Thymus (tissue), 11 donors: ENCODE measurements at regions not wholly inside any gene's neighbourhood (a gene's known extent, or its start where the extent isn't known, plus 50 kb on each side); places are given as distances from the start of the nearest gene placed in this dataset.

Experiments
- DNase-seq, 9 donors: peaks; one replicate each; pipeline ENCODE4 v3.0.0-alpha.2; 2013; ENCODE audit warnings: low spot score in 9 of 9, low read depth in 6 of 9, missing footprints in 1 of 9
- H3K27ac ChIP-seq, 2 donors: one replicate each; pipeline ENCODE4 v1.5.1; 2013; ENCODE audit warnings: control low read depth in 1 of 2, low read depth in 1 of 2, low read length in 1 of 2, mild to moderate bottlenecking in 1 of 2, moderate library complexity in 1 of 2
- H3K27me3 ChIP-seq, 2 donors: one replicate each; pipeline ENCODE4 v1.5.1; 2013; ENCODE audit warnings: low read length in 1 of 2; ENCODE audit not compliant: control insufficient read depth in 2 of 2, insufficient read depth in 1 of 2
- H3K36me3 ChIP-seq, 2 donors: one replicate each; pipeline ENCODE4 v1.5.1; 2013; ENCODE audit warnings: low read length in 1 of 2, mild to moderate bottlenecking in 1 of 2, moderate library complexity in 1 of 2; ENCODE audit not compliant: control insufficient read depth in 2 of 2, insufficient read depth in 2 of 2
- H3K4me1 ChIP-seq, 2 donors: one replicate each; pipeline ENCODE4 v1.5.1; 2013; ENCODE audit warnings: low read length in 2 of 2; ENCODE audit not compliant: control insufficient read depth in 2 of 2, insufficient read depth in 2 of 2
- H3K4me3 ChIP-seq, 2 donors: one replicate each; pipeline ENCODE4 v1.5.1; 2013; ENCODE audit warnings: low read length in 2 of 2, control low read depth in 1 of 2, mild to moderate bottlenecking in 1 of 2
- H3K9me3 ChIP-seq, 2 donors: one replicate each; pipeline ENCODE4 v1.5.1; 2013; ENCODE audit warnings: low read length in 1 of 2, mild to moderate bottlenecking in 1 of 2; ENCODE audit not compliant: control insufficient read depth in 2 of 2, insufficient read depth in 1 of 2
- WGBS: extraction: QIAGEN DNeasy Blood & Tissue Kit; methylation state at CpG from one replicate; pipeline ENCODE4 v1.1.7; 2013; 5-methylcytosine and 5-hydroxymethylcytosine counted together
- donor health status: healthy.

DNA sequence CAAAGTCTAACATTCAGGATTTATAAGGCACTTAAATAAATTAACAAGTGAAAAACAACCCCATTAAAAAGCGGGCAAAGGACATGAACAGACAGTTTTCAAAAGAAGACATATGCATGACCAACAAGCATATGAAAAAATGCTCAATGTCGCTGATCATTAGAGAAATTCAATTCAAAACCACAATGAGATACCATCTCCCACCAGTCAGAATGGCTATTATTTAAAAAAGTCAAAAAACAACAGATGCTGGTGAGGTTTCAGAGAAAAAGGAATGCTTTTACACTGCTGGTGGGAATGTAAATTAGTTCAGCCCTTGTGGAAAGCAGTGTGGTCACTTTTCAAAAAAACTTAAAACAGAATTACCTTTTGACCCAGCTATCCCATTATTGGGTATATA, 60.7 kb upstream of the BDKRB2 start:
- 93% methylated on average over 2 of the region's 2 CpGs for WGBS

GRCh38 chr14:96145116-96145864, 59.3 kb upstream of the BDKRB2 start:
- Histone ChIP-seq H3K4me3 (no peak overlapping the region), H3K9me3 (no peaks in the 10 kb centered on the region), H3K4me1 (no peaks in the 10 kb centered on the region), H3K27ac (peak overlapping the region in 1 of 2 donors; percentile 18), H3K36me3 (no peaks in the 10 kb centered on the region), H3K27me3 (no peaks in the 10 kb centered on the region)
- WGBS = 88% methylated on average over 6 of the region's 6 CpGs
- no peak for DNase-seq

More for the DNA sequence above, 60.7 kb upstream of the BDKRB2 start:
- Histone ChIP-seq H3K36me3 (no peaks in the 10 kb centered on the region), H3K9me3 (no peaks in the 10 kb centered on the region), H3K27ac (no peak overlapping the region), H3K4me1 (no peaks in the 10 kb centered on the region), H3K27me3 (no peaks in the 10 kb centered on the region), H3K4me3 (no peak overlapping the region)
- no peak for DNase-seq

GRCh38 chr14:96146131-96146771, 58.4 kb upstream of the BDKRB2 start:
- no peak for DNase-seq
- 91% methylated on average over 4 of the region's 4 CpGs for WGBS

GRCh38 chr14:96148631-96149030, 56.0 kb upstream of the BDKRB2 start:
- DNase-seq = no peak
- no peaks in the 10 kb centered on the region for H3K9me3 ChIP-seq
- H3K36me3 ChIP-seq = no peaks in the 10 kb centered on the region
- H3K4me3 ChIP-seq = no peak overlapping the region
- H3K4me1 ChIP-seq = no peaks in the 10 kb centered on the region
- no peak overlapping the region for H3K27ac ChIP-seq
- no peaks in the 10 kb centered on the region for H3K27me3 ChIP-seq
- WGBS = 81% methylated on average over 3 of the region's 3 CpGs

More at GRCh38 chr14:96146131-96146771, 58.4 kb upstream of the BDKRB2 start:
- Histone ChIP-seq H3K4me1 (no peaks in the 10 kb centered on the region), H3K9me3 (no peaks in the 10 kb centered on the region), H3K4me3 (no peak overlapping the region), H3K36me3 (no peaks in the 10 kb centered on the region), H3K27ac (no peak overlapping the region), H3K27me3 (no peaks in the 10 kb centered on the region)

DNA sequence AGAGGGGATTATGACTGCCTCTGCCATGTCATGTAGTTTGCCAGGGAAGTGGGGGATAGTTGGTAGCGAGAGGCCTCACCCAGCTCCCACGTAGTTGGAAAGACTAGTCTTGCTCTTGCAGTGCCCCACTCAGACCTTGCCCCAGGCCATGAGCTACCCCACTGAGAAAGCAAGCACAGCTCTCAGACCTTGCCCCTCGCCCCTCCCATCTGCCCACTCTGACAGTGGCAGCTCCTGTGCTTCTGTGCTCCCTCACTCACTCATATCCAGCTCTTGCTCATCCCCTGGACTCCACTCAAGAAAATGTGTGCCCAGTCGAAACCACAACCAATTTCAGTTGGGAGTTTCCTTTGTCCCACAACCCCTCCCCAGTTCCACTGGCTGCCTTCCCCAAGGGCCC, 55.5 kb upstream of the BDKRB2 start:
- WGBS = 90% methylated on average over 4 of the region's 4 CpGs

DNA sequence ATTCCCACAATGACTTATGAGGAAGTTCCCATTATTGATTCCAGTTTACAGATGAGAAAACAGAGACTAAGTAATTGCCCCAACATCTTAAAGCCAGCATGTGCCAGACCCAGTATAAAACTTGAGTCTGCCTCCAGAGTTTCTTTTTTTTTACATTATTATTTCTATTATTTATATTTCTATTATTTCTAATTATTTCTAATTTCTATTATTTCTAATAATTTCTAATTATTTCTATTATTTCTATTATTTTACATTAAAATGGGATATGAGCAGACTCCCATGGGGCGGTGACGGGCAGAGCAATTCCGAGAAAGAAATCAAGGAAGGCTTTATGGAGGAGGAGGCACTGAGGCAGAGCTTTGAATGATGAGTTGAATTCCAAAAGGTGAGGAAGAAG, 54.4 kb upstream of the BDKRB2 start:
- DNase-seq = no peak
- H3K36me3 ChIP-seq = no peaks in the 10 kb centered on the region
- no peaks in the 10 kb centered on the region for H3K9me3 ChIP-seq
- no peak overlapping the region for H3K27ac ChIP-seq
- H3K4me3 ChIP-seq = no peak overlapping the region
- no peaks in the 10 kb centered on the region for H3K4me1 ChIP-seq
- no peaks in the 10 kb centered on the region for H3K27me3 ChIP-seq
- WGBS = 81% methylated on average over 3 of the region's 3 CpGs

More for the DNA sequence above, 55.5 kb upstream of the BDKRB2 start:
- no peaks in the 10 kb centered on the region for H3K4me1 ChIP-seq
- no peak overlapping the region for H3K4me3 ChIP-seq
- no peaks in the 10 kb centered on the region for H3K36me3 ChIP-seq
- no peak for DNase-seq
- H3K27me3 ChIP-seq = no peaks in the 10 kb centered on the region
- no peak overlapping the region for H3K27ac ChIP-seq
- no peaks in the 10 kb centered on the region for H3K9me3 ChIP-seq

DNA sequence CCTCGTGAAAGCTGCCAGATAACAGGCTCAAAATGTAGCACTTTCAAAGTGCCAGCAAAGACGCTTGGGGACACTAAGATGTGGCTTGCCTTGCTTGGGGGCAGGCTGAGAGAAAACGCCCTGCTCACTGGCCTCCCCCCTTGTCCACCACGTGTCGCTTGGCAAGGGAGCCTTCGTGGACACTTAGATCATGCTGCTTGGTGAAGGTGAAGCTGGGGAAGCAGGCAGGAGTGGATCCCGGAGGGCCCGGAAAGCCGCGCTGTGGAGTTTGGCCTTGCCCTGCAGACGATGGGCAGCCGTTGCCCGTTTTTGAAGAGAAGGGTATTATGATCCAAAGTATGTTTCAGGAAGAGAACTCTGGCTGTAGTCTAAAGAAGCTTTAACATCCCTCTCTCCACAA, 53.4 kb upstream of the BDKRB2 start:
- H3K4me1 ChIP-seq = no peaks in the 10 kb centered on the region
- no peak overlapping the region for H3K27ac ChIP-seq
- 74% methylated on average over 13 of the region's 13 CpGs for WGBS
- no peaks in the 10 kb centered on the region for H3K27me3 ChIP-seq
- no peaks in the 10 kb centered on the region for H3K36me3 ChIP-seq
- no peak for DNase-seq
- H3K4me3 ChIP-seq = no peak overlapping the region
- no peaks in the 10 kb centered on the region for H3K9me3 ChIP-seq

DNA sequence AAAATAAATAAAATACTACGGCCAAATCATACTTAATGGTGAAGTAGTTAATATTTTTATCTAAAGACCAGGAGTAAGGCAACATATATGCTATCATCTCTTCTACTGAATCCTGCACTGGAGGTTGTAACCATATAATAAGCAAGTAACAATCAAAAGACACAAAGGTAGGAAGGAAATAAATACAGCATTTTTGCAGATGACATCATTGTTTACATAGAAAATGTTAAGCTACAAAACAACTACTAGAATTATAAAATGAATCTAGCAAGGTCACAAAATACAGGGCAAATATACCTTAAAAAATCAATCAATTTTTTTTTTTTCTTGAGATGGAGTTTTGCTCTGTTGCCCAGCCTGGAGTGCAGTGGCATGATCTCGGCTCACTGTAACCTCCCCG, 51.6 kb upstream of the BDKRB2 start:
- Histone ChIP-seq H3K27ac (no peak overlapping the region), H3K4me1 (no peaks in the 10 kb centered on the region), H3K27me3 (no peaks in the 10 kb centered on the region), H3K4me3 (no peak overlapping the region), H3K36me3 (no peaks in the 10 kb centered on the region), H3K9me3 (no peaks in the 10 kb centered on the region)
- 87% methylated on average over 3 of the region's 3 CpGs for WGBS
- no peak for DNase-seq
